DMS 273 treated with DMSO at 0.1 percent for 48 hours (cell line): ENCODE measurements at regions not wholly inside any gene's neighbourhood (a gene's known extent, or its start where the extent isn't known, plus 50 kb on each side); places are given as distances from the start of the nearest gene placed in this dataset.
A peak's percentile ranks its signal among the peaks of the same experiment; 100 is the strongest.
"Not testable (repeated sequence)": the region's sequence is repeated elsewhere in the genome, so short reads cannot be mapped to it uniquely, and the experiment has no call there.

Experiments used
- DNase-seq: peaks from one replicate; lab custom pipeline; 2025; lab: John Stamatoyannopoulos, UW

GRCh38 chr11:100531290-100531689 is 155.8 kb upstream of the ARHGAP42 start:
- not testable (repeated sequence) for DNase-seq

GRCh38 chr11:100536979-100537378 is 150.1 kb upstream of the ARHGAP42 start:
- DNase-seq = no peak

- no peak for DNase-seq
Observed at GRCh38 chr11:100543386-100543785, 143.7 kb upstream of the ARHGAP42 start.

GRCh38 chr11:100545556-100545955 is 141.5 kb upstream of the ARHGAP42 start:
- DNase-seq = no peak

- no peak for DNase-seq
Observed at GRCh38 chr11:100545970-100546369, 141.1 kb upstream of the ARHGAP42 start.

GRCh38 chr11:100546714-100547113 is 140.4 kb upstream of the ARHGAP42 start:
- DNase-seq = no peak

- no peak for DNase-seq
Observed at GRCh38 chr11:100550298-100550697, 136.8 kb upstream of the ARHGAP42 start.

GRCh38 chr11:100550912-100551632 is 136.0 kb upstream of the ARHGAP42 start:
- DNase-seq = no peak

- no peak for DNase-seq
Observed at GRCh38 chr11:100555931-100556330, 131.2 kb upstream of the ARHGAP42 start.

- DNase-seq = no peak
Observed at GRCh38 chr11:100556781-100557180, 130.3 kb upstream of the ARHGAP42 start.

- no peak for DNase-seq
Observed at GRCh38 chr11:100557830-100558611, 129.1 kb upstream of the ARHGAP42 start.

GRCh38 chr11:100560606-100561005 is 126.5 kb upstream of the ARHGAP42 start:
- DNase-seq = no peak

- no peak for DNase-seq
Observed at GRCh38 chr11:100561323-100561722, 125.8 kb upstream of the ARHGAP42 start.

- DNase-seq = no peak
Observed at GRCh38 chr11:100562128-100562527, 125.0 kb upstream of the ARHGAP42 start.

GRCh38 chr11:100563541-100564280 is 123.4 kb upstream of the ARHGAP42 start:
- DNase-seq = no peak

- DNase-seq = no peak
Observed at GRCh38 chr11:100573911-100574513, 113.1 kb upstream of the ARHGAP42 start.

- no peak for DNase-seq
Observed at GRCh38 chr11:100574894-100575769, 112.0 kb upstream of the ARHGAP42 start.

- DNase-seq = peak; percentile 5
Observed at GRCh38 chr11:100575860-100576717, 111.0 kb upstream of the ARHGAP42 start.

- DNase-seq = no peak
Observed at GRCh38 chr11:100576718-100577021, 110.4 kb upstream of the ARHGAP42 start.

GRCh38 chr11:100578831-100579311 is 108.2 kb upstream of the ARHGAP42 start:
- DNase-seq = no peak
